RWPE2 (cell line): ENCODE measurements at regions not wholly inside any gene's neighbourhood (a gene's known extent, or its start where the extent isn't known, plus 50 kb on each side); places are given as distances from the start of the nearest gene placed in this dataset.

Source experiments
- ATAC-seq: fragments of 200-7000 bp; cut with Tn5 transposase; 3 replicates; pipeline ENCODE4 v1.9.1; 2021; ENCODE audit warnings: low read depth
- DNase-seq: peaks from one replicate; pipeline ENCODE4 v3.0.0-alpha.2; 2020; ENCODE audit warnings: low spot score
- H3K27ac ChIP-seq: fragments of 450-650 bp; 2 replicates; pipeline ENCODE4 v1.5.1; 2017; ENCODE audit warnings: mild to moderate bottlenecking; ENCODE audit not compliant: poor library complexity, severe bottlenecking
- H3K27me3 ChIP-seq: fragments of 250-450 bp; sonication (Bioruptor Pico); 2 replicates; pipeline ENCODE4 v1.5.1; 2021; ENCODE audit warnings: mild to moderate bottlenecking, moderate library complexity; ENCODE audit not compliant: insufficient read depth, poor library complexity, severe bottlenecking
- H3K36me3 ChIP-seq: fragments of 250-450 bp; sonication (Bioruptor Pico); 2 replicates; pipeline ENCODE4 v1.5.1; 2020; ENCODE audit warnings: low read depth, mild to moderate bottlenecking, moderate library complexity
- H3K4me1 ChIP-seq: fragments of 250-450 bp; sonication (Bioruptor Pico); 2 replicates; pipeline ENCODE4 v1.5.1; 2021; ENCODE audit warnings: mild to moderate bottlenecking, moderate library complexity; ENCODE audit not compliant: insufficient read depth, poor library complexity, severe bottlenecking
- H3K4me3 ChIP-seq: fragments of 250-450 bp; sonication (Bioruptor Pico); 2 replicates; pipeline ENCODE4 v1.5.1; 2021; ENCODE audit warnings: mild to moderate bottlenecking, moderate library complexity; ENCODE audit not compliant: severe bottlenecking
- H3K9me3 ChIP-seq: fragments of 250-450 bp; sonication (Bioruptor Pico); 2 replicates; pipeline ENCODE4 v1.5.1; 2021; ENCODE audit warnings: mild to moderate bottlenecking, moderate library complexity; ENCODE audit not compliant: severe bottlenecking
- TF ChIP-seq, protein P1 (sequence below): fragments of 450-650 bp; IDR thresholded peaks from one replicate; pipeline ENCODE4 v1.5.1; 2017; ENCODE audit warnings: mild to moderate bottlenecking, moderate library complexity; ENCODE audit not compliant: poor library complexity, severe bottlenecking

DNA sequence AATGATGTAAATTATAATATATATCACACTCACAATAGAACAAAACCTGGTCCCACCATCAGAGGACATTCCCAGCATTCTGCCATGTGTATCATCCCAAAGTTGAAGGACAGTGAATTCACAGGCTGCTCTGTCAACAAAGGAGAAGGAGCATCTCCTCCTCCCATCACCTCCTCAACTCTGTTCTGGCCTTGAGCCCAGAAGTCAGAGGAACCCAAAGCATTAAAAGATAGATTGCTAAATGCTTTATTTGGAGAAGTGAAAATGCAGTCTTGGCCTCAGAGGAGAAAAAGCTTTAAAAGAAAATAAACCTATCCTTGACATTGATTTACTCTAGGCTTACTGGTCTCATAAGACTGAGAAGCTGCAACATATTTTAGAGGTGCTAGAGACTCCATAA lies 268.8 kb upstream of the RASGEF1B start:
- H3K4me3 ChIP-seq: no peak overlapping the region
- H3K27ac ChIP-seq: no peak overlapping the region
- no peaks in the 10 kb centered on the region for H3K9me3 ChIP-seq
- H3K36me3 ChIP-seq: no peaks in the 10 kb centered on the region
- DNase-seq (no peak), ATAC-seq (no peak)
- TF ChIP-seq, protein P1, sequence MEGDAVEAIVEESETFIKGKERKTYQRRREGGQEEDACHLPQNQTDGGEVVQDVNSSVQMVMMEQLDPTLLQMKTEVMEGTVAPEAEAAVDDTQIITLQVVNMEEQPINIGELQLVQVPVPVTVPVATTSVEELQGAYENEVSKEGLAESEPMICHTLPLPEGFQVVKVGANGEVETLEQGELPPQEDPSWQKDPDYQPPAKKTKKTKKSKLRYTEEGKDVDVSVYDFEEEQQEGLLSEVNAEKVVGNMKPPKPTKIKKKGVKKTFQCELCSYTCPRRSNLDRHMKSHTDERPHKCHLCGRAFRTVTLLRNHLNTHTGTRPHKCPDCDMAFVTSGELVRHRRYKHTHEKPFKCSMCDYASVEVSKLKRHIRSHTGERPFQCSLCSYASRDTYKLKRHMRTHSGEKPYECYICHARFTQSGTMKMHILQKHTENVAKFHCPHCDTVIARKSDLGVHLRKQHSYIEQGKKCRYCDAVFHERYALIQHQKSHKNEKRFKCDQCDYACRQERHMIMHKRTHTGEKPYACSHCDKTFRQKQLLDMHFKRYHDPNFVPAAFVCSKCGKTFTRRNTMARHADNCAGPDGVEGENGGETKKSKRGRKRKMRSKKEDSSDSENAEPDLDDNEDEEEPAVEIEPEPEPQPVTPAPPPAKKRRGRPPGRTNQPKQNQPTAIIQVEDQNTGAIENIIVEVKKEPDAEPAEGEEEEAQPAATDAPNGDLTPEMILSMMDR: no peak
- peaks cover 4% of the 10 kb centered on the region for H3K27me3 ChIP-seq
- H3K4me1 ChIP-seq: no peaks in the 10 kb centered on the region

DNA sequence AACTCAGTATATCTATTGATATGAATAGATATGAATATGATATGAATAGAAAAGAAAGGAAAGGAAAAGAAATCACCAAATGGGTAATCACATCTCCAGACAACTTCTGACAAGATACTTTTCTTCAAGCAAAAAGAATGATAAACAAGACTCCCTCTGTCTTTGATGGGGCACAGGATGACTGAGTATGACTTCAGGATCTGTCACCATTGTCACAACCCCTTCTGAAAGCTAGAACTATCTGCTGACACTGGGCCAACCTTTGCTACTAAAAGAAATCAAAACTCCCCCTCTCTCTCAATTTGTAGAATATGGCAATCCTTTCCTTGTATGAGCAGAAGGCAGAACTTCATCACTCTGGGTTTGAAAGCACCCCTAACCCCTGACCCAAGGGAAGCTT lies 267.2 kb upstream of the RASGEF1B start:
- no peaks in the 10 kb centered on the region for H3K9me3 ChIP-seq
- no peaks in the 10 kb centered on the region for H3K4me1 ChIP-seq
- H3K27ac ChIP-seq: no peak overlapping the region
- H3K4me3 ChIP-seq: no peak overlapping the region
- TF ChIP-seq, protein P1: no peak
- ATAC-seq: no peak
- H3K36me3 ChIP-seq: no peaks in the 10 kb centered on the region
- H3K27me3 ChIP-seq: peaks cover 4% of the 10 kb centered on the region
- DNase-seq: no peak

DNA sequence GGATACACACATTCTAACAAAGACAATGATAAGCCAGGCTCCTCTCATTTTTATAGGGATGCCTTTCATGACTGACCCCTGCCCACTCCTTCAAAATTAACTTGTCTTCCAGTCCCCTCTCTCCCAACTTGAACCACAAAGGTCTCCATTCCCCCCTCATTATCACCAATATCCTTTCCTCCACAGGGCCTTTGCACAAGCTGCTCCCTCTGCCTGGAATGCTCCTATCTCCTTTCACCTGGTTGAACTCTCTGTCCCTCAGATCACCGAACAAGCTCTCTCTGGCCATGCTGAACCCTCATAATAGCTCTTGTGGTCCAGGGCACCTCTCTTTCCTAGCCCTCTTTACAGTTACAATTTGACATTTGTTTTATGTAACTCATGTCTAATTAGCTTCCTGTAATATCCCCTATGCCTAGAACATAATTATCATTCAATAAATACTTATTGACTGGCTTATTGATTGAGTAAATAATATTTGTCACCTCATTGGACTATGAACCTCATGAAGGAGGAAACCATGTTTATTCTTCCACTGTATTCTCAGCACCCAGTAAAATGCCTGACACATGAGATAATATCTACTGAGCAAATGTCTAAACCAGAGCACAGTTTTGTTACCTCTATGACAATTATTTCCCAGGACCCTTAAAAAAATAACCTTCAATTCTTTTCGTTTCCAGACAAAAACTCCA lies 266.3 kb upstream of the RASGEF1B start:
- Histone ChIP-seq H3K27ac (no peak overlapping the region), H3K4me1 (no peaks in the 10 kb centered on the region), H3K36me3 (no peaks in the 10 kb centered on the region), H3K27me3 (peaks cover 4% of the 10 kb centered on the region), H3K9me3 (no peaks in the 10 kb centered on the region), H3K4me3 (no peak overlapping the region)
- TF ChIP-seq, protein P1: no peak
- ATAC-seq (no peak), DNase-seq (no peak)

DNA sequence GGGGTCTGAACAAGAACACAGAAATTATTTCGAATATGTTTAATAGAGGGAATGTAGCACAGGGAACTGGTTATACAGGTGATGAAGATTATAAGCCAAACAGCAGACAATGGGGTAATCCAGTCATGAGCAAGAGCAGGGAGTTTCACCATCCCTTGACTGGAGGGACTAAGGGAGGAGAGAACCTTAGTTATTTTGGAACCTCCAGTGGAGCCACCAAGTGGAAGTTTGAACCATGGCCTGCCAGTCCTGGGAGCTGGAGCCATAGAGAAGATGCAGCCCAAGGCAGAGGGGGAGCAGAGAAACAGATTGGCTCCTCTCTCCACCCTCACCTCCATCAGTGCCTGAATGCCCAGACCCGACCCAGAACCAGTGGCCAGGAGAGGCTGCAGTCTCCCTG lies 264.6 kb upstream of the RASGEF1B start:
- Histone ChIP-seq H3K27ac (no peak overlapping the region), H3K27me3 (peaks cover 4% of the 10 kb centered on the region), H3K4me1 (no peaks in the 10 kb centered on the region), H3K4me3 (no peak overlapping the region), H3K36me3 (no peaks in the 10 kb centered on the region), H3K9me3 (no peaks in the 10 kb centered on the region)
- ATAC-seq (no peak), DNase-seq (no peak)
- TF ChIP-seq, protein P1: no peak

DNA sequence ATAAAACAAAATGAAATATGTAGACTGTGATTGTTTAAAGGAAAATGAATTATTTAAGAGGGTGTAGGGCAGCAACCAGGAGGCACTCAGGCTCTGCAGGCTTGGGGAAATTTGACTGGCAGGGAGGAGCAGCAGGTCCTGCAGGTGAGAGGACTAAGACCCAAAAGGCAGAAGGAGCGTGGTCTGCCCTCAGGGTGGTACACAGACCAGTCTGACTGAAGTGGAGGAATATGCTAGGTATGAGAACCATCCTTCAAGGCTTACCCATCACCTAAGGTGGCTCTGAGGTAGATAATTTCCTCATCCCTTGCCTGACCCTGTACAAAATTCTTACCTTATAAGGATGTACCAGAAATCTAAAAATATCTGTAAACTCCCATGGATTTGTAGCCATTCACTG lies 261.3 kb upstream of the RASGEF1B start:
- ATAC-seq (no peak), DNase-seq (no peak)
- Histone ChIP-seq H3K27me3 (peaks cover 4% of the 10 kb centered on the region), H3K36me3 (no peaks in the 10 kb centered on the region), H3K9me3 (no peaks in the 10 kb centered on the region), H3K4me1 (no peaks in the 10 kb centered on the region), H3K27ac (no peak overlapping the region), H3K4me3 (no peak overlapping the region)
- TF ChIP-seq, protein P1: no peak
